Liver (tissue), 3 donors: ENCODE measurements at regions not wholly inside any gene's neighbourhood (a gene's known extent, or its start where the extent isn't known, plus 50 kb on each side); places are given as distances from the start of the nearest gene placed in this dataset.

Experiments used
- EGR1 ChIP-seq, 2 donors: IDR thresholded peaks; 2 replicates each; pipeline ENCODE4 v1.6.1; 2016 to 2018; ENCODE audit warnings: antibody characterized with exemption in 2 of 2, low read depth in 2 of 2
- GABPA ChIP-seq, 2 donors: IDR thresholded peaks in 1 of 2; conservative IDR thresholded peaks in 1 of 2; 2 replicates each; pipeline ENCODE4 v1.6.1; 2016; ENCODE audit warnings: antibody characterized with exemption in 2 of 2, mild to moderate bottlenecking in 1 of 2, moderate library complexity in 1 of 2
- NR2F2 ChIP-seq: IDR thresholded peaks from 2 replicates; pipeline ENCODE4 v1.6.1; 2016; ENCODE audit warnings: antibody characterized with exemption
- RAD21 ChIP-seq, 2 donors: IDR thresholded peaks; 2 replicates each; pipeline ENCODE4 v1.6.1; 2016; ENCODE audit warnings: antibody characterized with exemption in 2 of 2, mild to moderate bottlenecking in 2 of 2
- REST ChIP-seq: IDR thresholded peaks from 2 replicates; pipeline ENCODE4 v1.6.1; 2016; ENCODE audit warnings: antibody characterized with exemption, mild to moderate bottlenecking
- YY1 ChIP-seq: IDR thresholded peaks from 2 replicates; pipeline ENCODE4 v1.6.1; 2016; ENCODE audit warnings: antibody characterized with exemption, mild to moderate bottlenecking
- TF ChIP-seq, protein P1 (sequence below): fragments of 150-350 bp; IDR thresholded peaks from 2 replicates; pipeline ENCODE4 v1.5.1; 2017; ENCODE audit warnings: improper control_type of control experiment, low read depth, low read length; ENCODE audit not compliant: missing input control
- TF ChIP-seq, protein P2 (sequence below): IDR thresholded peaks from 2 replicates; pipeline ENCODE4 v1.6.1; 2016; ENCODE audit warnings: antibody characterized with exemption
- TF ChIP-seq, protein P3 (sequence below): IDR thresholded peaks from 2 replicates; pipeline ENCODE4 v1.6.1; 2016; ENCODE audit warnings: antibody characterized with exemption
- donor health status: healthy.
- donor health status: healthy.

DNA sequence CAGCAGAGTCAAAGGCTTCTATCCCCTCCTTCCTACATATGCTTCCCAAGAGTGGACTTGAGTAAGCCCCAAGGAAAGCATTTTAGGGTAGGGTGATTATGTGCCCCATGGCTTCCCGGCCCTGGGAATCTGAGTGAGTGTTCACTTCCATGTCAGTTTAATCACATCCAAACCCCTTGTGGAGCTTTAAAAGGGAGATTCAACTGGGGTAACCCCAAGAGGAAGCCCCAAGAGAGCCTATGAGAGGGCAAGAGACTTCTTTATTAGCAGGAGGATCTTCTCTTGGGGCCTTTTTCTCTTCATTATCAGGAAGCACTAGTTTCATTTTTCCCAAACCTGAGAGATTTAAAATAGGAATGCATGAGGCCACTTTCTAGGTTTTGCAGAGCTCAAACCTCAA is 97.0 kb upstream of the IRF2BP2 start:
- TF ChIP-seq REST (no peak), RAD21 (IDR thresholded peaks at IDR 0.05) (no peak), GABPA (IDR thresholded peaks at IDR 0.05 in 1 of 2, conservative IDR thresholded peaks at IDR 0.05 in 1 of 2) (no peak), YY1 (no peak), EGR1 (IDR thresholded peaks at IDR 0.05; ENCODE audit: low read depth in 2 of 2) (no peak), NR2F2 (no peak)
- TF ChIP-seq, protein P1, sequence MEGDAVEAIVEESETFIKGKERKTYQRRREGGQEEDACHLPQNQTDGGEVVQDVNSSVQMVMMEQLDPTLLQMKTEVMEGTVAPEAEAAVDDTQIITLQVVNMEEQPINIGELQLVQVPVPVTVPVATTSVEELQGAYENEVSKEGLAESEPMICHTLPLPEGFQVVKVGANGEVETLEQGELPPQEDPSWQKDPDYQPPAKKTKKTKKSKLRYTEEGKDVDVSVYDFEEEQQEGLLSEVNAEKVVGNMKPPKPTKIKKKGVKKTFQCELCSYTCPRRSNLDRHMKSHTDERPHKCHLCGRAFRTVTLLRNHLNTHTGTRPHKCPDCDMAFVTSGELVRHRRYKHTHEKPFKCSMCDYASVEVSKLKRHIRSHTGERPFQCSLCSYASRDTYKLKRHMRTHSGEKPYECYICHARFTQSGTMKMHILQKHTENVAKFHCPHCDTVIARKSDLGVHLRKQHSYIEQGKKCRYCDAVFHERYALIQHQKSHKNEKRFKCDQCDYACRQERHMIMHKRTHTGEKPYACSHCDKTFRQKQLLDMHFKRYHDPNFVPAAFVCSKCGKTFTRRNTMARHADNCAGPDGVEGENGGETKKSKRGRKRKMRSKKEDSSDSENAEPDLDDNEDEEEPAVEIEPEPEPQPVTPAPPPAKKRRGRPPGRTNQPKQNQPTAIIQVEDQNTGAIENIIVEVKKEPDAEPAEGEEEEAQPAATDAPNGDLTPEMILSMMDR = no peak
- TF ChIP-seq, protein P2, sequence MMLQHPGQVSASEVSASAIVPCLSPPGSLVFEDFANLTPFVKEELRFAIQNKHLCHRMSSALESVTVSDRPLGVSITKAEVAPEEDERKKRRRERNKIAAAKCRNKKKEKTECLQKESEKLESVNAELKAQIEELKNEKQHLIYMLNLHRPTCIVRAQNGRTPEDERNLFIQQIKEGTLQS = no peak
- TF ChIP-seq, protein P3, sequence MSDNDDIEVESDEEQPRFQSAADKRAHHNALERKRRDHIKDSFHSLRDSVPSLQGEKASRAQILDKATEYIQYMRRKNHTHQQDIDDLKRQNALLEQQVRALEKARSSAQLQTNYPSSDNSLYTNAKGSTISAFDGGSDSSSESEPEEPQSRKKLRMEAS = no peak
